Fibroblast of skin of left quadriceps (primary cell): ENCODE measurements at regions not wholly inside any gene's neighbourhood (a gene's known extent, or its start where the extent isn't known, plus 50 kb on each side); places are given as distances from the start of the nearest gene placed in this dataset.
"Not testable (repeated sequence)": the region's sequence is repeated elsewhere in the genome, so short reads cannot be mapped to it uniquely, and the experiment has no call there.

Experiments
- DNase-seq, 2 experiments: peaks; one replicate each; pipeline ENCODE4 v3.0.0-alpha.2; 2013; ENCODE audit warnings: low read depth in 2 of 2

DNA sequence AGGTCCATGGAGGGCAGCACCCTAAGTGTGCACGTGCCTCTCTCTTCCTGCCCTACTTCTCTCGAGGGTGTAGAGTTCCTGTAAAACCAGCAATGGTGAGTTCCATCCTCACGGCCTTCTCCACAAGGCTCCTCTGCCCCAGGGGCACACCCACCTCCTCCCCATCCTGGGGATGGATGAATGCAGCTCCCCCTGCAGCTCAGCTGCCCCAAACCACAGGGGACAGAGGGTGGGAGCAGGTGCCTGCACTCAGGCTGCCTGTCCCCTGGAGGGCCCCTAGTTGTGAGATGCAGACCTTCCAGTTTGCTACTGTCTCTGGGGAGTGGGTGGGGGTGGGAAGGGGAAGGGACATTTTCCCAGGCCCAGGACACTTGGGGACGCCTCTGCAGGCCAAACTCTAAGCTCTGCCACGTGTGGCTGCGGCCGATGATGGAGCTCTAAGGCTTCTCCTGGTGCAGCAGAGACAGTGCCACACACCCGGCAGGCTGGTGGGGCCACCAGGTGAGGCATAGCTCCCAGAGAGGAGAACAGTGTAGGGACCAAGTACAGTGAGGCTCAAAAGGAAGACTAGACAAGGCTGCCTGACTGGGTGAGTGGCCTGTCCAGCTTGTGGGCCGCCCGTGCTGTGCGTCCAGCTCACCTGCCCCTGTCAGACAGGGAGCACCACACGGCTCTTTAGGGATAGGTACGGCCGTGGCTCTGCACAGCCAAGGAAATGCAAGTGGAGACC is 540.9 kb downstream of the TBC1D22A start:
- DNase-seq, result no peak

DNA sequence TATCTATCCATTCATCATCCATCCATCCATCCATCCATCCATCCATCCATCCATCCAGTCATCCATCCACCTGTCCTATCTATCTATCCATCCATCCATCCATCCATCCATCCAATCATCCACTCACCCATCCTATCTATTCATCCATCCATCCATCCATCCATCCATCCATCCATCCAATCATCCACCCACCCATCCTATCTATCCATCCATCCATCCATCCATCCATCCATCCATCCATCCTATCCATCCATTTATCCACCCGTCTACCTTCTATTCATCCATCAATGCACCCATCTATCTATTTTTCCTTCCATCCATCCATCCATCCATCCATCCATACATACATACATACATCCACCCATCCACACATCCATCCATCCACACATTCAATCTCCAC is 540.1 kb downstream of the TBC1D22A start:
- not testable (repeated sequence) for DNase-seq

DNA sequence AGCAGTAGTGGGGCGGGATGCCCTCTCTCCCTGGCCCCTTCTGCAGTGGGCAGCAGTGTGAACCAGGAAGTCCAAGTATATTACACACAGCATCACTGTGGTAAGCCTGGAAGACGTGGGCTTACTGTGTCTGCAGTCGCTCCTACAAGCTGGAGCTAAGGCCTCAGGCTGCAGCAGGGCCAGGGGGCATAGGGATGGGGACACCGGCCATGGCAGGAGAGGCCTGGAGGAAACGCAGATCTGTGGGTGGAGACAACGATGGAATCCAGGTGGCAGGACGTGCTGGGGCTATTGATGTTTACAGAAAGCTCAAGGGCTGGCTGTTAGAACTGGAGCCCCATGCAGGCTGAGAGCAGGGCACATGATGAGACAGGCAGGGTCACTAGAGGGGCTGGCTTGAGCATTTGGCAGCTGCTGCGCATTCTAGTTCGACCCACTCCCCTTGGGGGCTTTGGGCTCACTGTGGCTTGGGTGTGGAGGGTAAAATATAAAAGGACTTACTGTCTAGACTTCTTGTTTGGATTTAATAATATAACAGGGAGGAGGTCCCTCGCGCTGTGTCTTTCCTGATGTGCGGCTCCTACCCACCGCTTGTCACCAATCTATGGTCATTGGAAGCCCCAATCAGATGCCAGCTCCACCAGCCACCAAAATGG is 539.5 kb downstream of the TBC1D22A start:
- DNase-seq, result no peak

DNA sequence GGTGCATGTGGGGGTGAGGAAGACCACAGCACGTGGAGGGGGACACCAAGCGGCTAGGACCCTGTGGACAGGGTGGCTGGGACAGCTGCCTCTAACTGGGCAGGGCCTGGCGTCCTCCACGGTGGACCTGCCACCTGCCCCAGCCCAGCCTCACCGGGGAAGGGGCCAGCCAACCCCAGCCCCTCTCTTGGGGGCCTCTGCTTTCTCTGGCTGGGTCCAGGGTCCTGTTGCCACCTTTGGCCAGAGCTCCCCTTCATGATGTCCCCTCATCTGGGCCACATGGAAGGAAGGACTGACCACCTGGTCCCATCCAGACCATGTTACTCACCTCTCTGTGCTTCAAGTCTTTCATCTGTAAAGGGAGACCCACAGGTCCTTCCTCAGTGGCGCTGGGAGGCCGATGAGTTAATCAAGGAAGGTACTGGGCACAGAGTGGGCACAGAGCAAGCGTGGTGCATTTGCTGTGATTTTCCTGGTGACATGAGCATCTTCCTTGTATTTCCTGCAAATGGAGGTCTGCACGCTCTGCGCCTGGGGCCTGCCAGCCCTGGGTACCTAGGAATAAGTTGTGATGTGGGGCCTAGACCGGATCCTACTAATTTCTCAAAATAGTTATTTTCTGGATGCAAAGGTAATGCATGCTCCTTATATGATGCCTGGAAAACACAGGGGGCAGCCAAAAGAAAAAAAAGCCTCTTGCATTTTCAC is 538.4 kb downstream of the TBC1D22A start:
- DNase-seq, result no peak

- no peak for DNase-seq
Observed at GRCh38 chr22:47299863-47300697, 537.6 kb downstream of the TBC1D22A start.

GRCh38 chr22:47299211-47299862 is 536.9 kb downstream of the TBC1D22A start:
- no peak for DNase-seq

GRCh38 chr22:47298017-47298785 is 535.8 kb downstream of the TBC1D22A start:
- no peak for DNase-seq

- DNase-seq, result no peak
Observed at GRCh38 chr22:47297261-47298016, 535.0 kb downstream of the TBC1D22A start.

DNA sequence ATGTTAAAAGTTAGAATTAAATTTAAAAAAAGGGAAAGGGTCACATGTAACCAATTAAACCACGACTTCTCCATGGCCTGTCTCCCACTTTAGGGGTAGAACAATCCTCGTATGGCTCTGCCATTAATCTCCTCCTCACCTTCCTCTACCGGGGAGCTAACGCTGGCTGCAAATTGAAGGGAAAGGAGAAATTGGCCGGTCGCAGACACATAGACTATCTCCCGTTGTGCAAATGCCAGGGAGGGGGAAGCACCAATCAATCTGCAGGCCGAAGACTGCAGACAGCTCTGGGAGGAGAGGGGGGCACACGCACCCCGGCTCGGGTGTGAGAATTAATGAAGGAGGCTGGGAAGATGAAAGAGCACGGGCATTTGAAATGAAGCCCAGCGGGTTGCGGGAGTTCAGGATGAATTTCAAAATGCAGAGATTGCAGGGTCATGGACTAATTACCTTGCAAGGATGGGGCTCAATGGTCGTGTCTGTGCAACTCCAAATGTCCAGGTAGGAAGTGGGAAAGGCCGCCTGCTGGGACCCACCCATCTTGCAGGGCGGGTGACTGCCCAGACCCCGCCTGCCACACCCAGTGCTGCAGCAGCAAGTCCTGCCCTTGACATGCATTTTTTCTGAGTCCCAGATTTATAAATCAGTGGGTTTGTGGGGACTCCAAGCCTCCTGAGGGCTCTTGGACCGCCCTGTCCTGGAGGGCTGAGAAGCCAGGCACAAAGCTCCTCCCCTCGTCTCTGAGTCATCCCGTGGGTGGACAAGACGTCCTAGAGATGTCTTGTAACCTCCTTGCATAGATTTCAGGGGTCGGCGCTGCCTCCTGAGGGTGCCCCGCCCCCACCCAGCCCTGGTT is 534.2 kb downstream of the TBC1D22A start:
- DNase-seq, result no peak

- no peak for DNase-seq
Observed at GRCh38 chr22:47295982-47296381, 533.5 kb downstream of the TBC1D22A start.

DNA sequence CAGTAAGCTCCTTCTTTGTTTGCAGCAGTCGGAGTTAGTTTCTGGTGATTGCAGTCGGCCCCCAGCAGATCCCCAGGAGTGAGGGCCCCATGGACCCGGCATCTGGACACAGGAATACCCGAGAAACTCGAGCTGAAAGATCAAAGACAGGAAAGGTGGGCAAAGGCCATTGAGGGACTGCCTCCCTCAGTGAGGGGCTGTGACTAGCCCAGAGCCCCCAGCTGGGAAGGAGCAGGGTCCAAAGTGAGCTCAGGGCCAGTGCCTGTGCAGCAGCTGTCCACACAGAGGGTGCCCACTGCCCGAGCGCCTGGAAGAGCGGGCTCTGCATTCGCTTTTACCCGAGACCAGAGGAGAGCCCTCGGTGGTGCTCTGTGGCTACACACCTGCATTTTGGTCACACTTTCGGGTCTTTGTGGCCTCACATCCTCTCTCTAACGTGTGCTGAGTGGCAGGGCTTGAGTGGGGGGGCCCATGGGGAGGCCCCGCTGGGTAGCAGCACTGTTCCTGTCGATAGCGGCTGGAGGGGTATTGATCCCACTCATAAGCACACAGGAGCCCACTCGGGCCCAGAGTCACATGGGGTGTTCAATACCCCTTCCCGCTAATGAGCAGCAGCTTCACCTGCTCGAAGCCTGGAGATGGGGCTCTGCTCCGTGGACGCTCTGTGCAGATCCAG is 532.9 kb downstream of the TBC1D22A start:
- no peak for DNase-seq

- no peak for DNase-seq
Observed at GRCh38 chr22:47294576-47294975, 532.1 kb downstream of the TBC1D22A start.

DNA sequence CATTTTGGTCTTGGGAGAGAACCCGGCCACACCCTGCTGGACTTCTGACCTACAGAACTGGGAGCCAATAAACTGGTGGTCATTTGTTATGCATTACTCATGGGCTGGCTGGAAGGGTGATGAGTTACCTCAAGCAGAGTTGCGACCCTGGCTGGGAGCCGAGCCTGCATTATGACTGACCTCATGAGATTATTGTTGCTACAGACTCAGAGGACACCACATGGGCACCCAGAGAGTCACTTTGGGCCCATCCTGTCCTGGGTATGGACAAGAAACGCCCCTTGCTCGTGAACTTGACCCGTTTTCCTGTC is 531.7 kb downstream of the TBC1D22A start:
- DNase-seq, result no peak

- DNase-seq, result no peak
Observed at GRCh38 chr22:47293368-47294221, 531.1 kb downstream of the TBC1D22A start.

- no peak for DNase-seq
Observed at GRCh38 chr22:47292546-47293320, 530.3 kb downstream of the TBC1D22A start.

DNA sequence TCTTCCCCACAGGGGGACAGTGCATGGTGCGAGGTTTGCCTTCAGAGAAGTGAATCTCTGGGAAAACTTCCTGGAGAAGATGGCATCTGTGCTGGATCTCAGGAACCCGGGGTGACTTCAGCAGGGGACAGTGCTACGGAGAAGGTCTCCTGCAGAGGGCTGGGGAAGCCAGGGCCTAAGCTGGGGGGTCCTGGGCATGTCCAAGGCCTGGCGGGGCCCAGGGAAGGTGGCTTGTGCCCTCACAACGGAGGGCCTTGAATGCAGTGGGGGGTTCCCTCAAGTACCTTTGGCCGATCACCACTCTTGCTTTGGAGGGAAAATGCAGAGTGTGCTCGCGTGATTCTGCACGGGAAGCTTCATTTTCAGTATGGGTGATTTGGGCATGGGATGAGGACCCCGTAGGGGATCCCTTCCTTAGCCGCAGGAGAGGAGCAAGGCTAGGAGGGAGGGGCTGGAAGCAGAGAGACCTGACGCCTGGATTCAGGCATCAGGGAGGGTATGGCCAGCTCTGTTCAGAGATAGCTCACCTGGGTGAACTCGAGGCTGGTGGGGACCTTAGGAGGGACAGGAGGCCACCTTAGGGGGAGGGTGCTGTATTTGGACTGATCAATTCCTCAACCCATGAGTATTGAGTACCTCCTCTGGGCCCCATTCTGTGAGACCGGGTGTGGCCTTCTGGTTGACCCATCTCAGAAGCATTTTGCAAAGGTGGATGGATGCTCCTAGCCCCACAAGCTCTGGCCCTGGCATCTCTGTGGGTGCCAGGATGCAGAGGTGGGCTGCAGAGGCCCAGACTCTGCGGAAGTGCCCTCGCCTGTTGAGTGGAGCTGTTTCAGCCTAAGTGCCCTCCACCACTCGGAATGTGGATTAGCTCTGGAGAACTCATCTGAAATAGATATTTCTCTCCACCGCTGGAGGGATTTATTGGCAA is 529.4 kb downstream of the TBC1D22A start:
- no peak for DNase-seq
